Osteoblast (primary cell): ENCODE measurements at regions not wholly inside any gene's neighbourhood (a gene's known extent, or its start where the extent isn't known, plus 50 kb on each side); places are given as distances from the start of the nearest gene placed in this dataset.

Experiments used
- DNase-seq: peaks from one replicate; pipeline ENCODE4 v3.0.0; 2011; ENCODE audit warnings: low spot score, mixed read lengths; ENCODE audit not compliant: insufficient read length; ENCODE audit errors: missing footprints
- H2AFZ ChIP-seq: 2 replicates; pipeline ENCODE4 v1.6.0; 2011; ENCODE audit warnings: mild to moderate bottlenecking, low read length
- H3K27ac ChIP-seq: 2 replicates; pipeline ENCODE4 v1.5.1; 2011; ENCODE audit warnings: mild to moderate bottlenecking, low read depth, low read length, moderate library complexity
- H3K27me3 ChIP-seq: 2 replicates; pipeline ENCODE4 v1.6.0; 2012; ENCODE audit warnings: mild to moderate bottlenecking, control low read depth, inconsistent platforms, low read length, moderate library complexity; ENCODE audit not compliant: insufficient read depth
- H3K36me3 ChIP-seq: 2 replicates; pipeline ENCODE4 v1.5.1; 2011; ENCODE audit warnings: mild to moderate bottlenecking, low read length, control low read depth, moderate library complexity; ENCODE audit not compliant: insufficient read depth
- H3K4me1 ChIP-seq: 2 replicates; pipeline ENCODE4 v1.5.1; 2011; ENCODE audit warnings: mild to moderate bottlenecking, low read length, control low read depth, moderate library complexity; ENCODE audit not compliant: insufficient read depth
- H3K4me2 ChIP-seq: 2 replicates; pipeline ENCODE4 v1.6.0; 2011; ENCODE audit warnings: mild to moderate bottlenecking, low read length; ENCODE audit not compliant: insufficient read depth
- H3K4me3 ChIP-seq: fragments of 200-600 bp; sonication (generic); 3 replicates; pipeline ENCODE4 v1.5.1; 2012; ENCODE audit warnings: mild to moderate bottlenecking, low read length, inconsistent platforms; ENCODE audit not compliant: insufficient read depth
- H3K79me2 ChIP-seq: 2 replicates; pipeline ENCODE4 v1.6.0; 2012; ENCODE audit warnings: mild to moderate bottlenecking, low read length, control low read depth, inconsistent platforms; ENCODE audit not compliant: insufficient read depth
- H3K9me3 ChIP-seq: 2 replicates; pipeline ENCODE4 v1.5.1; 2011; ENCODE audit warnings: low read depth, low read length, control low read depth
- H4K20me1 ChIP-seq: 2 replicates; pipeline ENCODE4 v1.6.0; 2012; ENCODE audit warnings: mild to moderate bottlenecking, low read length, control low read depth; ENCODE audit not compliant: insufficient read depth
- CTCF ChIP-seq: IDR thresholded peaks from 2 replicates; pipeline ENCODE4 v1.5.1; 2011; ENCODE audit warnings: mild to moderate bottlenecking, low read depth, low read length, moderate library complexity; ENCODE audit errors: extremely low read depth

- TF ChIP-seq CTCF: no peak
- Histone ChIP-seq H2AFZ (no peak overlapping the region), H3K27me3 (no peaks in the 10 kb centered on the region), H3K9me3 (no peaks in the 10 kb centered on the region), H4K20me1 (no peaks in the 10 kb centered on the region), H3K27ac (no peak overlapping the region), H3K4me1 (no peaks in the 10 kb centered on the region), H3K4me2 (no peak overlapping the region), H3K79me2 (no peaks in the 10 kb centered on the region), H3K4me3 (no peak overlapping the region), H3K36me3 (no peaks in the 10 kb centered on the region)
- DNase-seq: no peak
Measured at GRCh38 chr17:71546419-71546818, 574.4 kb upstream of the SOX9 start.

GRCh38 chr17:71547904-71548303 is 572.9 kb upstream of the SOX9 start:
- no peak for DNase-seq
- Histone ChIP-seq H3K9me3 (no peaks in the 10 kb centered on the region), H3K4me3 (no peak overlapping the region), H3K27me3 (no peaks in the 10 kb centered on the region), H3K27ac (no peak overlapping the region), H3K4me2 (no peak overlapping the region), H3K4me1 (no peaks in the 10 kb centered on the region), H3K79me2 (no peaks in the 10 kb centered on the region), H3K36me3 (no peaks in the 10 kb centered on the region), H2AFZ (no peak overlapping the region), H4K20me1 (no peaks in the 10 kb centered on the region)
- TF ChIP-seq CTCF: no peak

- Histone ChIP-seq H3K4me3 (no peak overlapping the region), H3K27ac (no peak overlapping the region), H3K79me2 (no peaks in the 10 kb centered on the region), H3K36me3 (no peaks in the 10 kb centered on the region), H3K4me1 (no peaks in the 10 kb centered on the region), H3K9me3 (no peaks in the 10 kb centered on the region), H3K4me2 (no peak overlapping the region), H4K20me1 (no peaks in the 10 kb centered on the region), H3K27me3 (no peaks in the 10 kb centered on the region), H2AFZ (no peak overlapping the region)
- TF ChIP-seq CTCF: no peak
- DNase-seq: no peak
Measured at GRCh38 chr17:71548540-71549190, 572.2 kb upstream of the SOX9 start.

- Histone ChIP-seq H3K9me3 (no peaks in the 10 kb centered on the region), H4K20me1 (no peaks in the 10 kb centered on the region), H3K4me2 (no peak overlapping the region), H3K27ac (no peak overlapping the region), H3K4me3 (no peak overlapping the region), H3K4me1 (no peaks in the 10 kb centered on the region), H3K79me2 (no peaks in the 10 kb centered on the region), H3K36me3 (no peaks in the 10 kb centered on the region), H3K27me3 (no peaks in the 10 kb centered on the region), H2AFZ (no peak overlapping the region)
- DNase-seq: no peak
- no peak for TF ChIP-seq CTCF
Measured at GRCh38 chr17:71550675-71551074, 570.1 kb upstream of the SOX9 start.
